ENCODE measurements at regions not wholly inside any gene's neighbourhood (a gene's known extent, or its start where the extent isn't known, plus 50 kb on each side); places are given as distances from the start of the nearest gene placed in this dataset.

- Histone ChIP-seq H3K27me3 (ENCODE audit: control insufficient read depth in 2 of 2, insufficient read depth in 2 of 2, low read length in 2 of 2) (no peaks in the 10 kb centered on the region), H3K4me1 (ENCODE audit: control insufficient read depth, extremely low read depth, insufficient read depth, low read length) (no peaks in the 10 kb centered on the region), H3K36me3 (ENCODE audit: control insufficient read depth in 2 of 2, extremely low read depth in 1 of 2, insufficient read depth in 2 of 2, low read length in 2 of 2) (no peaks in the 10 kb centered on the region), H3K4me2 (ENCODE audit: insufficient read depth, low read length) (no peak overlapping the region), H3K9ac (replicated peaks; ENCODE audit: extremely low read depth, insufficient read depth, low read length) (no peak overlapping the region), H3K9me1 (replicated peaks; ENCODE audit: control insufficient read depth, extremely low read depth, insufficient read depth, low read length) (no peaks in the 10 kb centered on the region), H4K20me1 (replicated peaks; ENCODE audit: control insufficient read depth, extremely low read depth, insufficient read depth, low read length) (no peaks in the 10 kb centered on the region), H3K4me3 (replicated peaks in 1 of 3; ENCODE audit: insufficient read depth in 1 of 3, low read depth in 1 of 3, low read length in 3 of 3) (no peak overlapping the region), H3K27ac (ENCODE audit: insufficient read depth, low read depth, low read length) (no peak overlapping the region), H3K9me3 (replicated peaks; ENCODE audit: control insufficient read depth, insufficient read depth, low read length) (no peaks in the 10 kb centered on the region), H2AFZ (ENCODE audit: low read depth, low read length) (no peak overlapping the region), H3K79me2 (ENCODE audit: control insufficient read depth, insufficient read depth, low read length) (no peaks in the 10 kb centered on the region)
- dilution Hi-C loops (cut with MboI; ENCODE audit: extremely low pct_ligation_motif_present, low sequenced_read_pairs) (no loop called here), intact Hi-C loops (cut with micrococcal nuclease) (no loop called here)
- DNase-seq (ENCODE audit: low read depth, low spot score), result no peak
- CTCF ChIA-PET, result no interaction called here
- POLR2A ChIA-PET, result no interaction called here
- no TSS peak for BruUV-seq (replicated peaks)
- TF ChIP-seq EZH2 (IDR thresholded peaks at IDR 0.05; ENCODE audit: borderline replicate concordance, low read depth, low read length, severe bottlenecking) (no peak), POLR2AphosphoS5 (IDR thresholded peaks at IDR 0.05; ENCODE audit: insufficient read depth, low read depth, low read length) (no peak), GATA2 (IDR thresholded peaks at IDR 0.05; ENCODE audit: insufficient read depth, insufficient read length, low read depth, low read length) (no peak), FOS (IDR thresholded peaks at IDR 0.05; ENCODE audit: borderline replicate concordance, insufficient read depth, low read length) (no peak), MAX (IDR thresholded peaks at IDR 0.05; ENCODE audit: insufficient read depth, insufficient read length) (no peak), JUN (IDR thresholded peaks at IDR 0.05; ENCODE audit: borderline replicate concordance, insufficient read depth, insufficient read length, low read depth) (no peak), POLR2A (IDR thresholded peaks at IDR 0.05; ENCODE audit: low read depth, low read length) (no peak), MYC (IDR thresholded peaks at IDR 0.05; ENCODE audit: low read depth, low read length) (no peak), CTCF (IDR thresholded peaks at IDR 0.05; ENCODE audit: extremely low read depth in 1 of 2, insufficient read depth in 1 of 2, low read depth in 1 of 2, low read length in 2 of 2) (no peak)
- FAIRE-seq, result no peak
These were observed 198.5 kb downstream of the SPATA18 start for GRCh38 chr4:52249581-52249980.
